SK-N-SH (cell line): ENCODE measurements at regions not wholly inside any gene's neighbourhood (a gene's known extent, or its start where the extent isn't known, plus 50 kb on each side); places are given as distances from the start of the nearest gene placed in this dataset.

ENCODE experiments used
- CHD2 ChIP-seq: fragments of 150-350 bp; IDR thresholded peaks from 2 replicates; pipeline ENCODE4 v1.6.1; 2018; ENCODE audit warnings: low read length; ENCODE audit not compliant: partially characterized antibody
- EZH2phosphoT487 ChIP-seq: fragments of 200-600 bp; sonication (generic); IDR thresholded peaks from 2 replicates; pipeline ENCODE4 v1.6.1; 2017; ENCODE audit warnings: low read depth, mixed run types, mild to moderate bottlenecking, antibody characterized with exemption, moderate library complexity, borderline replicate concordance
- JUND ChIP-seq: IDR thresholded peaks from 2 replicates; pipeline ENCODE4 v1.4.0; 2012
- POLR2AphosphoS5 ChIP-seq: IDR thresholded peaks from 2 replicates; pipeline ENCODE4 v1.6.1; 2012; ENCODE audit warnings: low read depth, low read length
- RCOR1 ChIP-seq: fragments of 150-350 bp; IDR thresholded peaks from 2 replicates; pipeline ENCODE4 v1.6.1; 2017; ENCODE audit warnings: antibody characterized with exemption, low read length
- SMC3 ChIP-seq: IDR thresholded peaks from 2 replicates; pipeline ENCODE4 v1.6.1; 2012; ENCODE audit warnings: low read depth, low read length, improper control_type of control experiment
- TCF12 ChIP-seq: IDR thresholded peaks from 2 replicates; pipeline ENCODE4 v1.4.0; 2012
- TF ChIP-seq, protein P1 (sequence below): fragments of 200-600 bp; sonication (generic); IDR thresholded peaks from 2 replicates; pipeline ENCODE4 v1.6.1; 2017; ENCODE audit warnings: antibody characterized with exemption, mild to moderate bottlenecking, moderate library complexity

DNA sequence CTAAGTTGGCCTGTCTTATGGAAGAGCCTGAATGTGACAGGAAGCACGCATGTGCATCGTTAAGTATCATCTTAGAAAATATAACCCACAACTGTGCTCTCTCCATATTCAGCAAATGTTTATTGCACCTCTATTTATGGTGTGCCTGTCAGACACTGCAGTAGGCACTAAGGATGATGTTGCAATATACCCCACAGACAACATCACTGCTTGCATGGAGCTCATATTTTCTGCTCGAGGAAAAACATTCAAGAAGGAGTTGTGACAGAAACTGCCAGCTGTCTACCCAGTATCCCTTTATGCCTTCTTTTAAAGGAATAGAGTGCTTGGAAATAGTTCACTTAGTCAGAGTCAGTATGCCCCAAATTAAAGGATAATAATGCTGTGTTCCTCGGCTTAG, 132.3 kb upstream of the RBFOX1 start:
- TF ChIP-seq RCOR1 = no peak
- no peak for TF ChIP-seq JUND
- TF ChIP-seq POLR2AphosphoS5 = no peak
- TF ChIP-seq, protein P1, sequence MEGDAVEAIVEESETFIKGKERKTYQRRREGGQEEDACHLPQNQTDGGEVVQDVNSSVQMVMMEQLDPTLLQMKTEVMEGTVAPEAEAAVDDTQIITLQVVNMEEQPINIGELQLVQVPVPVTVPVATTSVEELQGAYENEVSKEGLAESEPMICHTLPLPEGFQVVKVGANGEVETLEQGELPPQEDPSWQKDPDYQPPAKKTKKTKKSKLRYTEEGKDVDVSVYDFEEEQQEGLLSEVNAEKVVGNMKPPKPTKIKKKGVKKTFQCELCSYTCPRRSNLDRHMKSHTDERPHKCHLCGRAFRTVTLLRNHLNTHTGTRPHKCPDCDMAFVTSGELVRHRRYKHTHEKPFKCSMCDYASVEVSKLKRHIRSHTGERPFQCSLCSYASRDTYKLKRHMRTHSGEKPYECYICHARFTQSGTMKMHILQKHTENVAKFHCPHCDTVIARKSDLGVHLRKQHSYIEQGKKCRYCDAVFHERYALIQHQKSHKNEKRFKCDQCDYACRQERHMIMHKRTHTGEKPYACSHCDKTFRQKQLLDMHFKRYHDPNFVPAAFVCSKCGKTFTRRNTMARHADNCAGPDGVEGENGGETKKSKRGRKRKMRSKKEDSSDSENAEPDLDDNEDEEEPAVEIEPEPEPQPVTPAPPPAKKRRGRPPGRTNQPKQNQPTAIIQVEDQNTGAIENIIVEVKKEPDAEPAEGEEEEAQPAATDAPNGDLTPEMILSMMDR = no peak
- TF ChIP-seq CHD2 = no peak
- TF ChIP-seq SMC3 = no peak
- no peak for TF ChIP-seq EZH2phosphoT487
- TF ChIP-seq TCF12 = no peak
